Hepatocyte (in vitro differentiated cells): ENCODE measurements at regions not wholly inside any gene's neighbourhood (a gene's known extent, or its start where the extent isn't known, plus 50 kb on each side); places are given as distances from the start of the nearest gene placed in this dataset.

Experiments
- DNase-seq: peaks from one replicate; pipeline ENCODE4 v3.0.0-alpha.2; 2016; ENCODE audit warnings: low spot score
- H2AFZ ChIP-seq: fragments of 200-600 bp; sonication (generic); 2 replicates; pipeline ENCODE4 v1.6.0; 2016; ENCODE audit warnings: antibody characterized with exemption, mild to moderate bottlenecking
- H3K27ac ChIP-seq: fragments of 200-600 bp; sonication (generic); 2 replicates; pipeline ENCODE4 v1.5.1; 2016; ENCODE audit warnings: mild to moderate bottlenecking
- H3K27me3 ChIP-seq: fragments of 200-600 bp; sonication (generic); 2 replicates; pipeline ENCODE4 v1.6.1; 2016
- H3K36me3 ChIP-seq: fragments of 200-600 bp; sonication (generic); replicated peaks from 2 replicates; pipeline ENCODE4 v1.5.1; 2016; ENCODE audit warnings: low read depth; ENCODE audit not compliant: insufficient read depth
- H3K4me1 ChIP-seq: fragments of 200-600 bp; sonication (generic); 2 replicates; pipeline ENCODE4 v1.5.1; 2016; ENCODE audit warnings: mild to moderate bottlenecking, moderate library complexity; ENCODE audit not compliant: insufficient read depth
- H3K4me2 ChIP-seq: fragments of 200-600 bp; sonication (generic); 2 replicates; pipeline ENCODE4 v1.6.0; 2016
- H3K4me3 ChIP-seq: fragments of 200-600 bp; sonication (generic); 2 replicates; pipeline ENCODE4 v1.5.1; 2016; ENCODE audit warnings: mild to moderate bottlenecking
- H3K79me2 ChIP-seq: fragments of 200-600 bp; sonication (generic); 2 replicates; pipeline ENCODE4 v1.6.0; 2017; ENCODE audit warnings: mild to moderate bottlenecking
- H3K9me2 ChIP-seq: fragments of 200-600 bp; sonication (generic); replicated peaks from 2 replicates; pipeline ENCODE4 v1.6.0; 2017; ENCODE audit warnings: mild to moderate bottlenecking; ENCODE audit not compliant: insufficient read depth
- H3K9me3 ChIP-seq: fragments of 200-600 bp; sonication (generic); 2 replicates; pipeline ENCODE4 v1.5.1; 2016; ENCODE audit warnings: low read depth, mild to moderate bottlenecking
- H4K20me1 ChIP-seq: fragments of 200-600 bp; sonication (generic); 2 replicates; pipeline ENCODE4 v1.6.0; 2016; ENCODE audit warnings: mild to moderate bottlenecking; ENCODE audit not compliant: insufficient read depth, poor library complexity, severe bottlenecking
- EZH2 ChIP-seq: fragments of 200-600 bp; sonication (generic); IDR thresholded peaks from 2 replicates; pipeline ENCODE4 v1.6.1; 2016; ENCODE audit warnings: antibody characterized with exemption, mild to moderate bottlenecking, borderline replicate concordance
- EZH2phosphoT487 ChIP-seq: fragments of 200-600 bp; sonication (generic); IDR thresholded peaks from one replicate; pipeline ENCODE4 v1.6.1; 2018; ENCODE audit warnings: antibody characterized with exemption, mild to moderate bottlenecking, low read depth, moderate library complexity; ENCODE audit not compliant: unreplicated experiment, severe bottlenecking
- WGBS: methylation state at CpG from one replicate; pipeline ENCODE4 v1.1.6; 2016; ENCODE audit warnings: low lambda C conversion rate; ENCODE audit errors: missing lambda C conversion rate; 5-methylcytosine and 5-hydroxymethylcytosine counted together
- TF ChIP-seq, protein P1 (sequence below): fragments of 200-600 bp; sonication (generic); IDR thresholded peaks from 2 replicates; pipeline ENCODE4 v1.5.1; 2016; ENCODE audit warnings: antibody characterized with exemption, mild to moderate bottlenecking; ENCODE audit not compliant: poor library complexity

DNA sequence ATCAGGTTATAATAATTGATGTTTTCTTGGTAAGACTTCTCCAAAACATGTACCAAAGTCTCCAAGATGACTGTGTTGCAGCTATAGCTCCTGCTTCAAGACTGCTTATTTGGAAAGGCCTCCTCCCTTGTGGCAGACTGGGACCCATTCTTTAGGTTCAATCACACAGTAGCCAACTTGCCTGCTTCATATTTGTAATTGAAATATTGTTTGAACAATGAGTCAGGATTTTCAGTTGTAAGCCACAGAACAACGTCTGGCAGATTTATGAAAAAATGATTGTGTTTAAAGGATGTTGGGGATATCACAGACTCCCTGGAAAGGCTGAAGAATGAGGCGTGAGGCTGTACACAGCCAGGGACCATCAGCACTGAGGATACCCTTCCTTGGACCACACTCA is 458.9 kb downstream of the MED10 start:
- no peak for DNase-seq
- 77% methylated on average over 2 of the region's 2 CpGs for WGBS

DNA sequence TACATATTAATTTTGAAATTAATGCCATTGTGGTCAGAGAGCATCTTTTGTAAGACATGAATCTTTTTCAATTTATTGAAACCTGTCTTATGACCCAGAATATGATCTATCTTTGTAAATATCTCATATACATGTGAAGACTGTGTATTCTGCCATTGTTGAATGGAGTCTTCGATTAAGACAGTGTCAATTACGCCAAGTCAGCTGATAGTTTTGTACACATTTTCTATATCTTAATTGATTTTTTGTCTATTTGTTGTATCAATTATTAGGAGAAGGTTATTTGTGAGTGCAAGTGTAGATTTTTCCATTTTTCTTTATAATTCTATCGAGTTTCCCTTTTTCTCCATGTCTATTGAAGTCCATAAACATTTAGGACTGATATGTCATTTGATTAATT is 471.6 kb downstream of the MED10 start:
- H3K79me2 ChIP-seq = no peaks in the 10 kb centered on the region
- no peaks in the 10 kb centered on the region for H3K9me3 ChIP-seq
- no peak overlapping the region for H3K4me2 ChIP-seq
- H3K4me3 ChIP-seq = no peak overlapping the region
- no peaks in the 10 kb centered on the region for H3K36me3 ChIP-seq
- no peak for DNase-seq
- no peaks in the 10 kb centered on the region for H3K9me2 ChIP-seq
- H2AFZ ChIP-seq = no peak overlapping the region
- H3K4me1 ChIP-seq = no peaks in the 10 kb centered on the region
- no peak overlapping the region for H3K27ac ChIP-seq
- TF ChIP-seq, protein P1, sequence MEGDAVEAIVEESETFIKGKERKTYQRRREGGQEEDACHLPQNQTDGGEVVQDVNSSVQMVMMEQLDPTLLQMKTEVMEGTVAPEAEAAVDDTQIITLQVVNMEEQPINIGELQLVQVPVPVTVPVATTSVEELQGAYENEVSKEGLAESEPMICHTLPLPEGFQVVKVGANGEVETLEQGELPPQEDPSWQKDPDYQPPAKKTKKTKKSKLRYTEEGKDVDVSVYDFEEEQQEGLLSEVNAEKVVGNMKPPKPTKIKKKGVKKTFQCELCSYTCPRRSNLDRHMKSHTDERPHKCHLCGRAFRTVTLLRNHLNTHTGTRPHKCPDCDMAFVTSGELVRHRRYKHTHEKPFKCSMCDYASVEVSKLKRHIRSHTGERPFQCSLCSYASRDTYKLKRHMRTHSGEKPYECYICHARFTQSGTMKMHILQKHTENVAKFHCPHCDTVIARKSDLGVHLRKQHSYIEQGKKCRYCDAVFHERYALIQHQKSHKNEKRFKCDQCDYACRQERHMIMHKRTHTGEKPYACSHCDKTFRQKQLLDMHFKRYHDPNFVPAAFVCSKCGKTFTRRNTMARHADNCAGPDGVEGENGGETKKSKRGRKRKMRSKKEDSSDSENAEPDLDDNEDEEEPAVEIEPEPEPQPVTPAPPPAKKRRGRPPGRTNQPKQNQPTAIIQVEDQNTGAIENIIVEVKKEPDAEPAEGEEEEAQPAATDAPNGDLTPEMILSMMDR = no peak
- WGBS = 86% methylated on average over 3 of the region's 3 CpGs
- H4K20me1 ChIP-seq = no peaks in the 10 kb centered on the region
- H3K27me3 ChIP-seq = no peaks in the 10 kb centered on the region

More for the DNA sequence above, 458.9 kb downstream of the MED10 start:
- Histone ChIP-seq H3K4me3 (no peak overlapping the region), H3K4me2 (no peak overlapping the region), H3K36me3 (no peaks in the 10 kb centered on the region), H3K4me1 (no peaks in the 10 kb centered on the region), H3K9me2 (no peaks in the 10 kb centered on the region), H3K9me3 (no peaks in the 10 kb centered on the region), H3K27me3 (no peaks in the 10 kb centered on the region), H3K27ac (no peak overlapping the region), H4K20me1 (no peaks in the 10 kb centered on the region), H3K79me2 (no peaks in the 10 kb centered on the region), H2AFZ (no peak overlapping the region)
- TF ChIP-seq EZH2phosphoT487 = no peak
- TF ChIP-seq, protein P1 = no peak
- TF ChIP-seq EZH2 = no peak

DNA sequence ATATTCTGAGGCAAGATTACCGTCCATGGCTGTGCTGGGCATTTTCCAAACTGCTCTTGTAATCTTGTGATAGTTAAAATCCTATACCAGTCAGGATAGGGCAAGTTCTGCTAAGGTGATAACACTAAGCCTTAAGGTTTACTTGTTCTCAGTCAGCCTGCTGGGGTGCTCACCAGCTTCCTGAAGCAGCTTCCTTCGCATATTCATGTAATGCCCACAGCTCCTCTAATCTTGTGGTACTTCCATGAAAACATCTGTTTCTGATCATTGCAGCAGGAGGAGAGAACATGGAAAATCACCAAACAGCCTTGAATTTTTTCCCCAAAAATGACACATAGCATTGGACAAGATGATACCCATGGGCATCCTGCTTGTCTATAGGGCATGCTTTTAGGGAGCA is 473.2 kb downstream of the MED10 start:
- no peaks in the 10 kb centered on the region for H3K4me1 ChIP-seq
- H4K20me1 ChIP-seq = no peaks in the 10 kb centered on the region
- TF ChIP-seq EZH2 (no peak), EZH2phosphoT487 (no peak)
- TF ChIP-seq, protein P1 = no peak
- no peaks in the 10 kb centered on the region for H3K9me2 ChIP-seq
- H3K27me3 ChIP-seq = no peaks in the 10 kb centered on the region
- no peak overlapping the region for H3K4me3 ChIP-seq
- H3K4me2 ChIP-seq = no peak overlapping the region
- no peak overlapping the region for H3K27ac ChIP-seq
- DNase-seq = no peak
- H3K79me2 ChIP-seq = no peaks in the 10 kb centered on the region
- 50% methylated on average over 2 of the region's 2 CpGs for WGBS
- H3K9me3 ChIP-seq = no peaks in the 10 kb centered on the region
- H3K36me3 ChIP-seq = no peaks in the 10 kb centered on the region
- no peak overlapping the region for H2AFZ ChIP-seq

DNA sequence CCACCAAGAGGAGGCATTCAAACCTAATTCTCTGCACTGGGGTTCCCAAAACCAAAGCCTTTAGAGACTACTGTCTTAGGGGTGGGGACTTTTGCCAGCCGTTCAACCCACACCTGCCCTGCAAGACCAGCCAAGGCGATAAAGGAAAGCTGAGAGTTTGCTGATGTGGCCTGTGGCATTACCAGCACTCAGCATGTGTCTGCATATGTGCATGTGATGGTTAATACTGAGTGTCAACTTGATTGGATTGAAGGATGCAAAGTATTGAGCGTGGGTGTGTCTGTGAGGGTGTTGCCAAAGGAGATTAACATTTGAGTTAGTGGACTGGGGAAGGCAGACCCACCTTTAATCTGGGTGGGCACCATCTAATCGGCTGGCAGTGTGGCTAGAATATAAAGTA is 474.2 kb downstream of the MED10 start:
- Histone ChIP-seq H2AFZ (no peak overlapping the region), H3K9me3 (no peaks in the 10 kb centered on the region), H3K36me3 (no peaks in the 10 kb centered on the region), H4K20me1 (no peaks in the 10 kb centered on the region), H3K79me2 (no peaks in the 10 kb centered on the region), H3K4me1 (no peaks in the 10 kb centered on the region), H3K4me3 (no peak overlapping the region), H3K27me3 (no peaks in the 10 kb centered on the region), H3K9me2 (no peaks in the 10 kb centered on the region), H3K4me2 (no peak overlapping the region), H3K27ac (no peak overlapping the region)
- TF ChIP-seq, protein P1 = no peak
- no peak for TF ChIP-seq EZH2
- no peak for TF ChIP-seq EZH2phosphoT487
- 74% methylated on average over 4 of the region's 4 CpGs for WGBS
- no peak for DNase-seq
